CD4-positive, alpha-beta T cell treated with Interleukin-6 for 4 hours (primary cell): ENCODE measurements at regions not wholly inside any gene's neighbourhood (a gene's known extent, or its start where the extent isn't known, plus 50 kb on each side); places are given as distances from the start of the nearest gene placed in this dataset.

Experiments used
- DNase-seq: peaks from one replicate; pipeline ENCODE4 v3.0.0-alpha.2; 2020; ENCODE audit warnings: mixed read lengths

GRCh38 chr6:159118924-159119323 is 50.3 kb upstream of the FNDC1 start:
- no peak for DNase-seq

- no peak for DNase-seq
Observed at GRCh38 chr6:159117563-159117962, 51.6 kb upstream of the FNDC1 start.

- no peak for DNase-seq
Observed at GRCh38 chr6:159117046-159117445, 52.2 kb upstream of the FNDC1 start.

- DNase-seq = no peak
Observed at GRCh38 chr6:159116343-159116742, 52.9 kb upstream of the FNDC1 start.

- no peak for DNase-seq
Observed at GRCh38 chr6:159114569-159114968, 54.6 kb upstream of the FNDC1 start.

DNA sequence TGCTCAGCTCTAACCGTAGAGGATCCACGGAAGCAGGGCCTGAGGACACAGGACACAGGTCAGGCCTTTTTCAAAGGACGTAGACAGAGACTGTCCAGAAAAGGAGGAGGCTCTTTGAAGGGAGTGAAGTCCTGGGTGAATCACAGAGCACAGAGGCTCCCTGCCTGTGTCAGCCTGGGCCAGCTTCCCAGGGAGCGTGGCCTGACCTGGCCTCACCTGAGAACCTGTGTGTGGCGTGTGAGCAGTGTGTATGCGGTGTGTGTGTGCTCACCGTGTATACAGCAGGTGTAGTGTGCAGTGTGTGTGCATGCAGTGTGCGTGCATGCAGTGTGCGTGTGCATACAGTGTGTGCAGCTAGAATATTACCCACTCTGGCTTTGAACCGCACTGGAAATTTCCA is 56.0 kb upstream of the FNDC1 start:
- no peak for DNase-seq

DNA sequence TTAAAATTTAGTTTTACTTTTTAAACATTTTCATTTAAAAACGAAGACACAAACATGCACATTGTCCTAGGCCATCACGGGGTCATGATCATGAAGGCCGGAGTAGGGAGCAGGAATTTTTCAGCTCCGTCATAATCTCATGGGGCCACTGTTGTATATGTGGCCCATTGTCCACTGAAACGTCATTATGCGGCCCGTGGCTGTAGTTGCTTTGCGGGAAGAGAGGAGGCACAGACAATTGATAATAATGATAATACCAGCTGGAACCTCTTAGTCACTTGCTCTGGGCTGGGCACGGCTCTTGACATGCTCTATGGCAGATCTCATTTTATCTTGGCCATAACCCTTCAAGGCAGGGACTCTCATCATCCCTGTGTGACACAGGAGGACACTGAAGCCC is 56.5 kb upstream of the FNDC1 start:
- DNase-seq = no peak

DNA sequence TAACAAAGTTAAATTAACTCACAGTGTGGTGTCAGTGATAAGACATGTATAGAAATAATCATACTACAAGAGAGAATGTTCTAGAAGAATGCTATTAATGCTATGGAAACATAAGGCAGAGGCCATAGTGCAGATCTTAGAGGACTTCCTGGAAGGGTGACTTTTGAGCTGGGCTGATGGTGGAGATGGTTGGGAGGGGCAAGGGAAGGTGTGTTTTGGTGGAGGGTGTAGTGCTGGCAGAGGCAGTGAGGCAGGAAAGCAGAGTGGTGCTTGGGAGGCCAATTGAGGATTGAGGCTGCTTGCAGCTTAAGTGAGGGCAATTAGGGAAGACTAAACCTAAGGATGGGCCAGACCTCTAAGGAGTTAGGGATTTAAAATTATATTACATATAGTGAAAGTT is 58.5 kb upstream of the FNDC1 start:
- DNase-seq = peak; percentile 32

DNA sequence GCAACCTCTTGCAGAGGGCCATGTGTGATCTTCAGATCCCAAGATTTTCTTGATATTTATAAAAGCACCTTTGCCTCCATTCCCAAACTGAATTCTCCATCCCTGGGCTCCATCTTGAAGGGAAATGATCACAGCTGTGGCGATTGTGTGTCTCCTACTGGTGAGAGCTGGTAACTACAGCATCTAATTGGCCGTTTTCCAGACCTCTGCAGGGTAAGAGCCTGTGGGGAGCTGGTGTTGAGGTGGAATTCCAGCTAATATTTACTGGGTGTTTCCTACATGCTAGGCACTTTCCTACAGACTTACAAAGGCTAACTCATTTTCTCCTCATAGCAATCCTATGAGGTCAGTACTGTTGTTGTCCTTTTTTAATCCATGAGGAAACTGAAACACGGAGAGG is 59.2 kb upstream of the FNDC1 start:
- peak; percentile 54 for DNase-seq

DNA sequence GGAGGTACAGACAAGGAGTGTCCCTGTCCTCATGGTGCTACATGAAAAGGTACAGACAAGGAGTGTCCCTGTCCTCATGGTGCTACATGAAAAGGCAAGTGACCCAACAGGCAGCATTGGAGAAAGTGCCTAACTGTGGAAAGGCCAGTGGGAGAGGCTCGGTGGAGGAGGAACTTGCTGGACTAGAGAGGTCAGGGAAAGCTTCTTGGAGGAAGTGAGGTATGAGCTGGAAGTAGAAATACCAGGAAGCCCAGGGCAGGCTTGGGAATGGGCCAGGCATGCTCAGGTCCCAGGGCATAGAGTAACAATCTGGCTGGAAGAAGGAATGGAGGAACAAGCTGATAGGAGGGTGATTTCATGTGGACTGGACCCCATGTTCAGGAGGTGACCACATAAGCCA is 59.8 kb upstream of the FNDC1 start:
- no peak for DNase-seq

- DNase-seq = no peak
Observed at GRCh38 chr6:159108426-159108985, 60.7 kb upstream of the FNDC1 start.

- peak; percentile 84 for DNase-seq
Observed at GRCh38 chr6:159107451-159108260, 61.5 kb upstream of the FNDC1 start.

- DNase-seq = peak; percentile 88
Observed at GRCh38 chr6:159106627-159107241, 61.9 kb upstream of the TAGAP start.

DNA sequence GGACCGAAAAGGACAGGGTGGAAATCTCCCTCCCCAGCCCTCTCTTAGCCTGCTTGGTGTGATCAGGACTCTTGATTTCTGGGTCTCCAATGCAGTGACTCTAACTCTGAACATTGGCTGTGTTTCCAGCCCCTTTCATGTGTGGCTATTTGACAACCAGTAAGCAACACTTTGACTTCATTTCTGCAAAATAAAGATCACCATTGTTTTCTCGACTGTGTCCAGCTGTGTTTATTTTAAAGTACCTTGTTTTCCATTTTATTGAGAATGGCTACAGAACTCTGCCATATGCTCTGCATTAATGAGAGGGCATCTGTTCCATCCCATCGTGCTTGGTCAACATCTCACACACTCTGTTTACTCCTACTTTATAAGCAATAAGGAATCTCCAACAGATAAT is 60.9 kb upstream of the TAGAP start:
- DNase-seq = no peak

DNA sequence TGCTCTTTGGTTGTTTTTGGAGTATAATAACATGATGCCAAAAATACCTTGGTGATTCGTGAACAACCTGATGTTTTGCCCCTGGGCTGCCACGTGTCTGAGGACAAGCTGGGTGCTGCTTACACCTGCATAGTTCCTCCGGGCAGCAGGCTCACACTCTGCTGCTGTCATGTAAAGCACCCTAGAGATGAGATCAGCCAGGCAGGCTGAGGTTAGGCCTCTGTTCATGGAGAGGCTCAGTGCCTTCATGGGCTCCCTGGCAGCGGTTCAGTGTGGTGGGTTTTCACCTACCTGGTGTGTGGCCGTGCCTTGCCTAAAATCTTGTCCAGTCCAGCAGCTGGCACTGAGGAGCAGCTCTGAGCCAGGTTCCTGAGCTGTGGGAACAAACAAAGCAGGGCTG is 60.1 kb upstream of the TAGAP start:
- peak; percentile 43 for DNase-seq

DNA sequence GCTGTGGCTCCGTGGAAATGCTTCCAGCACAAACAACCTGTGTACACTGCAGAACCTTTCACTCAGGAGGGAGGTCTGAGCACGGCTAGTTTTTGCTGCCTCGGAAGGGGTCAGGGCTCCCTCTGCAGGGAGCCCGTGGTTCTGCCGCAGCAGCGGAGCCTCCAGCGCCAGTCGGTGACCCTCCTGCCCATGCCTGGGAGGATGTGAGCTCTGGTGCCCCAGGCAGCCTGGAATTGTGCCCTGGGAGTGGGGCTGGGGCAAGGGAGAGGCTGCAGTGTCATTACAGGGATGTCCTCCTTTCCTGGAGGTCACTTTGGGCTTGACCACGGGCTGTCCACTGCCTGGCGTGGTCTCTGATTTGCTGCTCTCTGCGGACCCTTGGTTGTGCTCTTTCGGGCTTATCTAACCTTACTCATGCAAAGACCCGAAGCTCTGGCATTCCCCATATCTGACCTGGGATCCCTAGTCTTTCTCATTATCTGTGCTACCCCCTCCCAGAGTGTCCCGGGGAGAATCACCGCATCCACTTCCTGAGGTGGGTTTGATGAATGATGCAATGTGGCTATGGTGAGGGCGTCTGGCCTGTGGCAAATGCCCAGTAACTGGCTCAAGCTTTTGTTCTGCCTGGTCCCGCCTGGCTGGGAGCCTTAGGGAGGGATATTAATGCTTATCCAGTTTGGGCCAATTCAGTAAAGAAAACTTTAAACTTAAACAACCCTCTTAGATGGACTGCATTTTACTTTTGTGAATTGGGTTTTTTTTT is 59.6 kb upstream of the TAGAP start:
- peak; percentile 85 for DNase-seq

- no peak for DNase-seq
Observed at GRCh38 chr6:159103396-159104162, 58.8 kb upstream of the TAGAP start.

DNA sequence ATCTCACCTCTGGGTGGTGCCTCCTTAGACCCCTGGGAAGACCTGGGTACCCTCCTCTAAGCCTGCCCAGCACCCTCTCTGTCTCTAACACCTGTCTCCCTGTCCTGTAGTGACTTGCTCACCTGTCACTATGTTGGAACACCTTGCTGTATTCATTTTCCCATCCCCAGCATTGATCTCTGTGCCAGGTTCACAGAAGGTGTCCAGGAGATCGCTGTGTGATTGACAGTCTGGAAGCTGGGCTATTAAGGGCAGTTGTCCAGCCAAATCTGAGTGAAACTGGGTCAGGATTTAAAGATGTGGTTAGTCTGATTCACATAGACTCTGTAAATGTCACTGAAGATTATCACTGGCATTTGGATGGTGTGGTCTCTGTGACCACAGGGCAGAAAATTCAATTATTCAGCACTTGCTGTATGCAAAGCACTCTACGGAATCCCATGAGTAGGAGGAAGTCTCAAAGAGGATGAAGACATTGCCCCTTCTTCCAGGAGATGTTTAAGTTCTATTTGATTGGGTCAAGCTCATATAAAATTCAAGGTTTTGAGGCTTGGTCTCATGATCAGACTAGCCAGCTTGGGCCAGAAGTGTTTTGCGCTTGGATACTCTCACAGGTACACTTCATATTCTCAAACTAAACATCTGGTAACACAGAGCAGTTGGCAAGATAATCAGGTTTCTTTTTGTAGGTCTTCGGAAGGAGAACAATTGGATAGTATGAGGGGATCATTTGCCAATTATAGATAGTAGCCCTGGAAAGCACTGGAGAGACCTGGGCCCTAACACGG is 57.8 kb upstream of the TAGAP start:
- DNase-seq = no peak

DNA sequence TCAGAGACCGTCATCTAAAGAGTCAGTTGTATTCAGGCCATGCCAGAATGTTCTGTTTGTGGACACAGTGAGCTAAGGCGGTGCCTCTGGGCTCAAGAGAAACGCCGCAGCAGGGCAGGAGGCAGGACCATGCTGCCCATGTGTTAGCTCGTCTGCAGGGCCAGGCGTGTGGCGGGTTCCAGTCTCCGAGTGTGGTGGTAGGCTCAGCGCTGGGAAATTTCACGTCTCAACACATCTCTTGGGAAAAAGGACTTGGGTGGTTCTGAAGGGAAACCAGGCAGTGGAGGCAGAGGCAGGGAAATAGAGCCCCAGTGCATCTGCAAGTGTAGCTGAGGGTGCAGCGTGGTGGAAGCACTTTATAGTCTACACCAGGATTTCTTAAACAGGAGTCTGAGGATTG is 56.9 kb upstream of the TAGAP start:
- DNase-seq = no peak

DNA sequence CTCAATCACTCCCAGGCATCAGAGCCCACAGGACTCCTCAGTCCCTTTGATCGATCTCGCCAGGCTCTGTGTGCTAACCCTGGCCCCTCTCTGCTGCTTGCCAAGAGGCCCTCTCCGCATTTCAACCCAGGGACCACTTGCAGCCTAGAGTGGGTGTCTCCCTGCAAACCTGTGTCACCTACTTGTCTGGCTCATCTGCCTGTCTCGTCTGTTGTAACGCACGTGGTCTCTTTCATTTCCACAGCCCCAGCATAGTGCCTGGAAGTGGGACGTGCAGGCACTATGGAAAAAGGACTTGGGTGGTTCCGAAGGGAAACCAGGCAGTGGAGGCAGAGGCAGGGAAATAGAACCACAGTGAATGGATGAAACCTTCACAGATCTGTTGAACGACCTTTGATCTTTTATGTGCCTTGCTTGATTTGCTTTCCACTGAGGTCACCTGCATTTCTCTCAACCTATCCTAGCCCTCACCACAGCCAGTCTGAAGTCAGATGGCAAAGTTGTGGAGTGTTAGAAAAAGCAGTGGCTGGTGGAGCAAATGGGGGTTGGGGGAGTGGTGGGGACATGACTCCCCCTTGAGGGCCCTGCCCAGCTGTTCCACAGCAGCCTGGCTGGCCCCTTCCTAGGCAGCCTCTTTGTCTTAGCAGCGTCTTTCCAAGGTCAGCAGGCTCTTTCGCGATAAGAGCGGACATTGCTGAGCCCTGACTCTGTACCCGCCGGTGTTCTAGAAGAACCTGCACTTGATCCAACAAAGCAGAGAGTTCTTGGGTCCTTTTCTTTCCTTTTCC is 55.8 kb upstream of the TAGAP start:
- DNase-seq = no peak

DNA sequence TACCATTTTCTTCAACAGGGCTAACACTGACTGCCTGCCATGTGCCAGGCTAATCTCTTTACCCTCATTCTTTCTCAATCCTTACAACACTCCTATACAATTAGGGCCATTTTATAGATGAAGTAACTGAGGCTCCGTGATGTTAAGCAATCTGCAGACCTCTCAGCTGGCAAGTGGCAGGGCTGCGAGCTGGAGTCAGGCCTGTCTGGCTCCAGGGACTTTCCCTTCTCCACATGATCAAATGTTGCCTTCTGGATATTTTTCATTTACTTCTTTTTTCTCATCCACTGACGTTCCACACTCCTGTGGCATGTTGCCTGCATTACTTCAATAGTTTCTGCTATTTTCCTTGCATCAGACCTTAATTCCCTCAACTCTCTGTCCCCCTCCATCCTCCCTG is 55.2 kb upstream of the TAGAP start:
- DNase-seq = no peak
